Naive thymus-derived CD4-positive, alpha-beta T cell (primary cell): ENCODE measurements at regions not wholly inside any gene's neighbourhood (a gene's known extent, or its start where the extent isn't known, plus 50 kb on each side); places are given as distances from the start of the nearest gene placed in this dataset.

ENCODE experiments used
- ATAC-seq: fragments of 150-1000 bp; cut with Tn5 transposase; 2 replicates; pipeline ENCODE4 v1.10.0; 2021; ENCODE audit warnings: mild to moderate bottlenecking, moderate library complexity
- CTCF ChIA-PET: fragments of 350-600 bp; sonication (Branson Sonifier 250); formaldehyde crosslinking; loops from one replicate; lab custom pipeline; 2021; ENCODE audit warnings: antibody characterized with exemption; lab: Charles Lee
- POLR2A ChIA-PET: fragments of 350-600 bp; sonication (Branson Sonifier 250); formaldehyde crosslinking; loops from one replicate; lab custom pipeline; 2021; ENCODE audit warnings: antibody characterized with exemption, inconsistent platforms; lab: Charles Lee
- DNase-seq, 9 donors: peaks; one replicate each; pipeline versions ENCODE4 v3.0.0 to v3.0.0-alpha.2; 2020 to 2022; ENCODE audit warnings: mixed read lengths in 1 of 9
- H3K27ac ChIP-seq: one replicate; pipeline ENCODE4 v1.7.0; 2013; ENCODE audit warnings: mild to moderate bottlenecking, low read depth, low read length, moderate library complexity
- H3K27me3 ChIP-seq, 2 donors: one replicate each; pipeline ENCODE4 v1.7.0; 2013; ENCODE audit warnings: low read length in 2 of 2, mild to moderate bottlenecking in 2 of 2, moderate library complexity in 2 of 2; ENCODE audit not compliant: control insufficient read depth in 2 of 2, insufficient read depth in 2 of 2
- H3K36me3 ChIP-seq, 3 experiments: 1 replicate in 2 of 3; 2 replicates in 1 of 3; pipeline ENCODE4 v1.7.0; 2013; ENCODE audit warnings: low read length in 3 of 3, mild to moderate bottlenecking in 3 of 3, moderate library complexity in 1 of 3; ENCODE audit not compliant: insufficient read depth in 3 of 3, control insufficient read depth in 2 of 3
- H3K4me1 ChIP-seq, 2 donors: one replicate each; pipeline ENCODE4 v1.7.0; 2013; ENCODE audit warnings: low read length in 2 of 2, mild to moderate bottlenecking in 2 of 2, moderate library complexity in 1 of 2; ENCODE audit not compliant: control insufficient read depth in 2 of 2, insufficient read depth in 2 of 2
- H3K4me3 ChIP-seq: 2 replicates; pipeline ENCODE4 v1.7.0; 2013; ENCODE audit warnings: mild to moderate bottlenecking, low read length
- H3K9me3 ChIP-seq, 3 experiments: 1 replicate in 2 of 3; 2 replicates in 1 of 3; pipeline ENCODE4 v1.7.0; 2013; ENCODE audit warnings: low read length in 3 of 3; ENCODE audit not compliant: control insufficient read depth in 2 of 3
- H3K27ac Mint-ChIP-seq, 9 donors: one replicate each; pipeline ENCODE4 v1.8.0; 2020 to 2022; ENCODE audit warnings: mixed read lengths in 9 of 9, mild to moderate bottlenecking in 8 of 9, moderate library complexity in 5 of 9, inconsistent platforms in 2 of 9
- H3K27me3 Mint-ChIP-seq, 5 donors: one replicate each; pipeline ENCODE4 v1.8.0; 2021 to 2022; ENCODE audit warnings: mixed read lengths in 5 of 5, mild to moderate bottlenecking in 1 of 5
- H3K36me3 Mint-ChIP-seq, 5 donors: one replicate each; pipeline ENCODE4 v1.8.0; 2020 to 2022; ENCODE audit warnings: mixed read lengths in 5 of 5, mild to moderate bottlenecking in 3 of 5, inconsistent platforms in 1 of 5
- H3K4me1 Mint-ChIP-seq, 7 donors: one replicate each; pipeline ENCODE4 v1.8.0; 2020 to 2022; ENCODE audit warnings: mixed read lengths in 7 of 7, mild to moderate bottlenecking in 3 of 7, inconsistent platforms in 1 of 7
- H3K4me3 Mint-ChIP-seq, 10 donors: one replicate each; pipeline ENCODE4 v1.8.0; 2020 to 2022; ENCODE audit warnings: mild to moderate bottlenecking in 10 of 10, mixed read lengths in 10 of 10, moderate library complexity in 6 of 10, inconsistent platforms in 2 of 10
- H3K9me3 Mint-ChIP-seq, 11 donors: one replicate each; pipeline ENCODE4 v1.8.0; 2020 to 2022; ENCODE audit warnings: mixed read lengths in 11 of 11, mild to moderate bottlenecking in 4 of 11, inconsistent platforms in 1 of 11, moderate library complexity in 1 of 11
- intact Hi-C, 2 donors: fragments of 100-400 bp; cut with micrococcal nuclease; formaldehyde crosslinking; loops; one replicate each; pipeline ENCODE4 v1.15.1; 2023

- peaks cover 0 to 6% (median 0%) of the 10 kb centered on the region in 7 donors for H3K4me1 Mint-ChIP-seq
- no peaks in the 10 kb centered on the region for H3K9me3 ChIP-seq
- no peak overlapping the region for H3K27ac Mint-ChIP-seq
- ATAC-seq (no peak), DNase-seq (no peak)
- H3K27ac ChIP-seq = no peak overlapping the region
- H3K27me3 Mint-ChIP-seq = peaks cover 28 to 57% (median 36%) of the 10 kb centered on the region in 5 donors
- intact Hi-C loops = no loop called here
- no peak overlapping the region for H3K4me3 ChIP-seq
- H3K9me3 Mint-ChIP-seq = peaks cover 0 to 6% (median 0%) of the 10 kb centered on the region in 11 donors
- no peaks in the 10 kb centered on the region for H3K4me1 ChIP-seq
- peaks cover 0 to 2% of the 10 kb centered on the region in 2 donors for H3K27me3 ChIP-seq
- ChIA-PET CTCF (no interaction called here), POLR2A (no interaction called here)
- H3K36me3 Mint-ChIP-seq = no peaks in the 10 kb centered on the region
- no peaks in the 10 kb centered on the region for H3K36me3 ChIP-seq
- H3K4me3 Mint-ChIP-seq = no peak overlapping the region
Observed at GRCh38 chr6:16973545-16974386, 128.1 kb upstream of the STMND1 start.

- no peaks in the 10 kb centered on the region for H3K4me1 ChIP-seq
- H3K27me3 ChIP-seq = peaks cover 0 to 2% of the 10 kb centered on the region in 2 donors
- H3K9me3 ChIP-seq = no peaks in the 10 kb centered on the region
- CTCF ChIA-PET = no interaction called here
- Mint-ChIP-seq H3K27me3 (peaks cover 24 to 54% (median 33%) of the 10 kb centered on the region in 5 donors), H3K4me3 (no peak overlapping the region), H3K9me3 (peaks cover 0 to 3% (median 0%) of the 10 kb centered on the region in 11 donors), H3K4me1 (peaks cover 0 to 6% (median 0%) of the 10 kb centered on the region in 7 donors), H3K36me3 (no peaks in the 10 kb centered on the region), H3K27ac (no peak overlapping the region)
- H3K4me3 ChIP-seq = no peak overlapping the region
- ATAC-seq (no peak), DNase-seq (no peak)
- intact Hi-C loops = no loop called here
- H3K27ac ChIP-seq = no peak overlapping the region
- POLR2A ChIA-PET = no interaction called here
- no peaks in the 10 kb centered on the region for H3K36me3 ChIP-seq
Observed at GRCh38 chr6:16973051-16973450, 128.8 kb upstream of the STMND1 start.

GRCh38 chr6:16972535-16972934, 129.3 kb upstream of the STMND1 start:
- Mint-ChIP-seq H3K4me1 (peaks cover 0 to 6% (median 0%) of the 10 kb centered on the region in 7 donors), H3K9me3 (peaks cover 0 to 3% (median 0%) of the 10 kb centered on the region in 11 donors), H3K36me3 (no peaks in the 10 kb centered on the region), H3K4me3 (no peak overlapping the region), H3K27me3 (peaks cover 19 to 49% (median 29%) of the 10 kb centered on the region in 5 donors), H3K27ac (no peak overlapping the region)
- ChIA-PET CTCF (no interaction called here), POLR2A (no interaction called here)
- ATAC-seq (no peak), DNase-seq (no peak)
- Histone ChIP-seq H3K9me3 (no peaks in the 10 kb centered on the region), H3K4me1 (no peaks in the 10 kb centered on the region), H3K27me3 (peaks cover 0 to 2% of the 10 kb centered on the region in 2 donors), H3K4me3 (no peak overlapping the region), H3K36me3 (no peaks in the 10 kb centered on the region), H3K27ac (no peak overlapping the region)
- intact Hi-C loops = no loop called here

GRCh38 chr6:16969699-16970655, 131.9 kb upstream of the STMND1 start:
- Mint-ChIP-seq H3K36me3 (no peaks in the 10 kb centered on the region), H3K4me3 (no peak overlapping the region), H3K9me3 (peaks cover 0 to 3% (median 0%) of the 10 kb centered on the region in 11 donors), H3K4me1 (peaks cover under 1 to 8% (median 2%) of the 10 kb centered on the region in 7 donors), H3K27me3 (peaks cover 8 to 38% (median 26%) of the 10 kb centered on the region in 5 donors), H3K27ac (no peak overlapping the region)
- intact Hi-C loops = no loop called here
- no peaks in the 10 kb centered on the region for H3K4me1 ChIP-seq
- H3K27ac ChIP-seq = no peak overlapping the region
- H3K4me3 ChIP-seq = no peak overlapping the region
- H3K9me3 ChIP-seq = no peaks in the 10 kb centered on the region
- ATAC-seq (no peak), DNase-seq (no peak)
- H3K36me3 ChIP-seq = no peaks in the 10 kb centered on the region
- POLR2A ChIA-PET = no interaction called here
- no peaks in the 10 kb centered on the region for H3K27me3 ChIP-seq
- CTCF ChIA-PET = no interaction called here

- H3K27ac Mint-ChIP-seq = no peak overlapping the region
- peaks cover 0 to 3% (median 0%) of the 10 kb centered on the region in 11 donors for H3K9me3 Mint-ChIP-seq
- Histone ChIP-seq H3K4me3 (no peak overlapping the region), H3K36me3 (no peaks in the 10 kb centered on the region), H3K27ac (no peak overlapping the region), H3K9me3 (no peaks in the 10 kb centered on the region), H3K4me1 (no peaks in the 10 kb centered on the region), H3K27me3 (no peaks in the 10 kb centered on the region)
- H3K27me3 Mint-ChIP-seq = peaks cover 18 to 31% (median 29%) of the 10 kb centered on the region in 5 donors
- CTCF ChIA-PET = no interaction called here
- H3K36me3 Mint-ChIP-seq = no peaks in the 10 kb centered on the region
- ATAC-seq (no peak), DNase-seq (no peak)
- intact Hi-C loops = no loop called here
- H3K4me1 Mint-ChIP-seq = peaks cover 4 to 10% (median 5%) of the 10 kb centered on the region in 7 donors
- no peak overlapping the region for H3K4me3 Mint-ChIP-seq
- POLR2A ChIA-PET = no interaction called here
Observed at GRCh38 chr6:16968101-16968500, 133.7 kb upstream of the STMND1 start.

- Mint-ChIP-seq H3K4me3 (no peak overlapping the region), H3K9me3 (peaks cover 0 to 3% (median 0%) of the 10 kb centered on the region in 11 donors), H3K36me3 (no peaks in the 10 kb centered on the region), H3K27ac (no peak overlapping the region), H3K27me3 (peaks cover 18 to 32% (median 29%) of the 10 kb centered on the region in 5 donors), H3K4me1 (peaks cover 4 to 10% (median 5%) of the 10 kb centered on the region in 7 donors)
- intact Hi-C loops = no loop called here
- Histone ChIP-seq H3K27me3 (no peaks in the 10 kb centered on the region), H3K27ac (no peak overlapping the region), H3K36me3 (no peaks in the 10 kb centered on the region), H3K4me3 (no peak overlapping the region), H3K4me1 (no peaks in the 10 kb centered on the region), H3K9me3 (no peaks in the 10 kb centered on the region)
- CTCF ChIA-PET = no interaction called here
- POLR2A ChIA-PET = no interaction called here
- DNase-seq (no peak), ATAC-seq (no peak)
Observed at GRCh38 chr6:16967470-16967817, 134.4 kb upstream of the STMND1 start.
